ENCODE measurements at regions not wholly inside any gene's neighbourhood (a gene's known extent, or its start where the extent isn't known, plus 50 kb on each side); places are given as distances from the start of the nearest gene placed in this dataset.

- no peaks in the 10 kb centered on the region for H3K36me3 ChIP-seq (ENCODE audit: control insufficient read depth, insufficient read depth, low read length)
- DNase-seq (ENCODE audit: low read depth) = no peak
- no peak for TF ChIP-seq CTCF (IDR thresholded peaks at IDR 0.05; ENCODE audit: insufficient read depth, low read length, poor library complexity, severe bottlenecking)
- H3K27me3 ChIP-seq (ENCODE audit: control insufficient read depth, insufficient read depth, low read length) = no peaks in the 10 kb centered on the region
- no peak overlapping the region for H3K4me3 ChIP-seq (ENCODE audit: low read depth, low read length)
These were observed 98.7 kb upstream of the TMEM132C start for GRCh38 chr12:128168273-128168672.

- Histone ChIP-seq H3K4me3 (ENCODE audit: low read depth, low read length) (no peak overlapping the region), H3K27me3 (ENCODE audit: control insufficient read depth, insufficient read depth, low read length) (no peaks in the 10 kb centered on the region), H3K36me3 (ENCODE audit: control insufficient read depth, insufficient read depth, low read length) (no peaks in the 10 kb centered on the region)
- DNase-seq (ENCODE audit: low read depth) = no peak
- TF ChIP-seq CTCF (IDR thresholded peaks at IDR 0.05; ENCODE audit: insufficient read depth, low read length, poor library complexity, severe bottlenecking) = no peak
These were observed 96.8 kb upstream of the TMEM132C start for GRCh38 chr12:128170181-128170580.

GRCh38 chr12:128178565-128178964 lies 88.4 kb upstream of the TMEM132C start:
- no peak for DNase-seq (ENCODE audit: low read depth)
- TF ChIP-seq CTCF (IDR thresholded peaks at IDR 0.05; ENCODE audit: insufficient read depth, low read length, poor library complexity, severe bottlenecking) = no peak
- Histone ChIP-seq H3K36me3 (ENCODE audit: control insufficient read depth, insufficient read depth, low read length) (no peaks in the 10 kb centered on the region), H3K4me3 (ENCODE audit: low read depth, low read length) (no peak overlapping the region), H3K27me3 (ENCODE audit: control insufficient read depth, insufficient read depth, low read length) (no peaks in the 10 kb centered on the region)

GRCh38 chr12:128178966-128179365 lies 88.0 kb upstream of the TMEM132C start:
- no peaks in the 10 kb centered on the region for H3K36me3 ChIP-seq (ENCODE audit: control insufficient read depth, insufficient read depth, low read length)
- TF ChIP-seq CTCF (IDR thresholded peaks at IDR 0.05; ENCODE audit: insufficient read depth, low read length, poor library complexity, severe bottlenecking) = no peak
- H3K27me3 ChIP-seq (ENCODE audit: control insufficient read depth, insufficient read depth, low read length) = no peaks in the 10 kb centered on the region
- H3K4me3 ChIP-seq (ENCODE audit: low read depth, low read length) = no peak overlapping the region
- peak; percentile 38 for DNase-seq (ENCODE audit: low read depth)

- no peak for TF ChIP-seq CTCF (IDR thresholded peaks at IDR 0.05; ENCODE audit: insufficient read depth, low read length, poor library complexity, severe bottlenecking)
- no peaks in the 10 kb centered on the region for H3K36me3 ChIP-seq (ENCODE audit: control insufficient read depth, insufficient read depth, low read length)
- no peaks in the 10 kb centered on the region for H3K27me3 ChIP-seq (ENCODE audit: control insufficient read depth, insufficient read depth, low read length)
- no peak overlapping the region for H3K4me3 ChIP-seq (ENCODE audit: low read depth, low read length)
- no peak for DNase-seq (ENCODE audit: low read depth)
These were observed 86.8 kb upstream of the TMEM132C start for GRCh38 chr12:128180166-128180565.

- DNase-seq (ENCODE audit: low read depth) = no peak
- Histone ChIP-seq H3K27me3 (ENCODE audit: control insufficient read depth, insufficient read depth, low read length) (no peaks in the 10 kb centered on the region), H3K4me3 (ENCODE audit: low read depth, low read length) (no peak overlapping the region), H3K36me3 (ENCODE audit: control insufficient read depth, insufficient read depth, low read length) (no peaks in the 10 kb centered on the region)
- TF ChIP-seq CTCF (IDR thresholded peaks at IDR 0.05; ENCODE audit: insufficient read depth, low read length, poor library complexity, severe bottlenecking) = no peak
These were observed 76.9 kb upstream of the TMEM132C start for GRCh38 chr12:128190052-128190451.
